Natural killer cell treated with Interleukin-12 subunit alpha and Interleukin-12 subunit beta and Interleukin-15 and Interleukin-18, amount 100 ng/mL, for 72 hours (primary cell): ENCODE measurements at regions not wholly inside any gene's neighbourhood (a gene's known extent, or its start where the extent isn't known, plus 50 kb on each side); places are given as distances from the start of the nearest gene placed in this dataset.

Experiments
- ATAC-seq, 2 donors: fragments of 150-1000 bp; cut with Tn5 transposase in 1 of 2; sonication (Bioruptor Pico), chemical (Tn5 transposase) in 1 of 2; 2 replicates each; pipeline ENCODE4 v1.10.0; 2021
- DNase-seq: peaks from one replicate; pipeline ENCODE4 v3.0.0; 2022; ENCODE audit warnings: low spot score
- H3K27ac Mint-ChIP-seq, 2 donors: 1 replicate in 1 of 2; 2 replicates in 1 of 2; pipeline ENCODE4 v1.8.0; 2022; ENCODE audit warnings: mixed read lengths in 2 of 2, mild to moderate bottlenecking in 1 of 2, moderate library complexity in 1 of 2
- H3K27me3 Mint-ChIP-seq, 2 donors: 1 replicate in 1 of 2; 2 replicates in 1 of 2; pipeline ENCODE4 v1.8.0; 2022; ENCODE audit warnings: mixed read lengths in 2 of 2
- H3K36me3 Mint-ChIP-seq: one replicate; pipeline ENCODE4 v1.8.0; 2022; ENCODE audit warnings: mixed read lengths
- H3K4me1 Mint-ChIP-seq, 2 donors: 1 replicate in 1 of 2; 2 replicates in 1 of 2; pipeline ENCODE4 v1.8.0; 2022; ENCODE audit warnings: low read depth in 2 of 2, mixed read lengths in 2 of 2, mild to moderate bottlenecking in 1 of 2
- H3K4me3 Mint-ChIP-seq: one replicate; pipeline ENCODE4 v1.8.0; 2022; ENCODE audit warnings: mixed read lengths
- H3K9me3 Mint-ChIP-seq: 2 replicates; pipeline ENCODE4 v1.8.0; 2022; ENCODE audit warnings: mixed read lengths

DNA sequence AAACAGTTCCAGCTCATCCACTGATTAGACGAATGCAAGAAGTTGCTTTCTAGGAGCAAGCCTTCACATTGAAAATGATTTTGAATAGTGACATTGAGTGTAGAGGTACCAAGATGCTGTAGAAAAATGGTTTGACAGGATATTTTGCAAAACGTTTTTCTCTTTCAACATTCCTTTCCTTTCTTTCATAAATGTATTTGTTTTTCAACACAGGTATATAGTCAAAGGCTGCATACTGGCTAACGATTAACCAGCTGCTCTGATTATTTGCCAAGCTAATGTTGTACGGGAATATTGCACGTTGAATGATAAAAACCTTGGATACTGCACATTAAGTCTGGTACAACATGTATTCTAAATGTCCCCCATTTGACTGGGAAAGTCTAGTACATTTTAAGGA lies 78.8 kb upstream of the TENT5A start:
- Mint-ChIP-seq H3K27ac (no peak overlapping the region), H3K4me1 (no peaks in the 10 kb centered on the region), H3K36me3 (peaks cover 4% of the 10 kb centered on the region), H3K9me3 (peaks cover 10% of the 10 kb centered on the region), H3K4me3 (no peak overlapping the region), H3K27me3 (no peaks in the 10 kb centered on the region)
- ATAC-seq (no peak), DNase-seq (no peak)

DNA sequence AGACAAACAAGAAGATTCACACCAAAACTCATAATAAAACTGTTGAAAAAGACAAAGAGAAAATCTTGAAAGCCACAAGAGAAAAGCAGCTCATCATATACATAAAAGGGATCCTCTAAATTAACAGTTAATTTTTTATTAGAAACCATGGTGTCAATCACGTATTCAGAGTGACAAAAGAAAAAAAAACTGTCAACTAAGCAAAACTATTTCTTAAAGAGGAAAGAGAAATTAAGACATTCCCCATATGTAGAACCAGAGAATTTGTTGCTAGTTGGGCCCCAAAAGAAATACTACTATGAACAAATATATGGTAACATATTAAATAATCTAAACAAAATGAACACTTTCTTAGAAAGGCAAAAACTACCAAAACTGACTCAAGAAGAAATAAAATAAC lies 74.3 kb upstream of the TENT5A start:
- DNase-seq, result no peak
- no peak for ATAC-seq
- Mint-ChIP-seq H3K4me3 (no peak overlapping the region), H3K36me3 (peaks cover 15% of the 10 kb centered on the region), H3K27me3 (no peaks in the 10 kb centered on the region), H3K27ac (no peak overlapping the region), H3K4me1 (peaks cover 0 to 2% of the 10 kb centered on the region in 2 donors), H3K9me3 (no peaks in the 10 kb centered on the region)

DNA sequence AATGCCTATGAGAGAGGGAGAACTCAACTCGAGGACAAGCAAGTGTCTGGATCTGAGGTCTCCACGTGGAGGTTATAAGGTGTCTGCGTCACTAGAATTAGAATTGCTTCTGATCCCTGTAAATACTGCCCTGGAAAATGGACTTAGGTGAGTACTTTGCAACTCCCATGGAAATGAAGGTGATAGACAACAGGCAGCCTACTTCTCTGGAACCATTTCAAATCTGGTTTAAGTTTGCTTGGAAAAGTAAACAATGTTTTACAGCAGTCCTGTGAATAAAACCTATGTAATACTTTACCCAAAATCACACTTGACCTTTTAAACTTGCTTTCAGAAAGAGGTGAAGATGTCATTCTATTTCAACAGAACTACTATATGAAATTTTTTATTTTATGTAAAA lies 70.1 kb upstream of the TENT5A start:
- Mint-ChIP-seq H3K4me1 (peaks cover 25 to 26% of the 10 kb centered on the region in 2 donors), H3K9me3 (no peaks in the 10 kb centered on the region), H3K4me3 (no peak overlapping the region), H3K27me3 (no peaks in the 10 kb centered on the region), H3K27ac (no peak overlapping the region), H3K36me3 (peaks cover 15% of the 10 kb centered on the region)
- ATAC-seq (no peak), DNase-seq (no peak)

DNA sequence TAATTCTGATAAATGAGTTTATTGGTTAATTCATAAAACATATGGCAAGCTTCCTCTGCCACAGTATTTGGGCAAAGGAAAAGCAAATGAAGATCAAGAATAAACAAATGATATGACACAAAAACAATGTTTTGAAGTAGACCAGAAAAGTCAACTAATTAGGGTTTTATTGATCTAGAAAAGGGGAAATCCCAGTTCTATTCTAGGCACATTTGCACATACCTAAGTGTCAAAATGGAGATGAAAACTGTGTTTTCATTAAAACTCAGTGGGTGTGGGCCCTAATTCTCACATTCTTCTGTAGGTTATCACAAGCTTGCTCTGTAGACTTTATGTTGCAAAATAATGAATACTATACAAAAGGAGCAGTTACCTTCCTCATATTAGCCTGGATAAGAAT lies 69.0 kb upstream of the TENT5A start:
- Mint-ChIP-seq H3K4me3 (peak overlapping the region; percentile 61), H3K9me3 (no peaks in the 10 kb centered on the region), H3K27ac (peak overlapping the region; percentile 43 to 62), H3K4me1 (peaks cover 25 to 26% of the 10 kb centered on the region in 2 donors), H3K27me3 (no peaks in the 10 kb centered on the region), H3K36me3 (peaks cover 13% of the 10 kb centered on the region)
- DNase-seq (no peak), ATAC-seq (peak in 1 of 2 donors; percentile 67)

DNA sequence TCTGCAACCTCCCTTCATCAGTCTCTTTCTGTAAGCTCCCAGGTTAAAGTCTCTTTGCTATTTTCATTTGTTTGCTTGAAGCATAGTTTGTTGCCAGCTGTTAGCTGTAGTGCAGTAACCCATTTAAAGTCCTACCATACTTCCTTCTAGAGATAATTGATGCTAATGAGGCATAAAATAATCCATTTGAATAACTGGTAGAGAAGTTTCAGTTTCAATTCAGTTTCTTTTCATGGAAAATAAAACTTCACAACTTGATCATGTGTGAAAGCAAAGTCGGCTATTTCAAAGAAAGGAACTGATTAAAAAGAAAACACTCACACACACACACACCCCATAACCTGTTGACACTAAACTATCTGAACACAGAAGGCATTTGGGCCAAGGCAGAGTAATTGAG lies 68.5 kb upstream of the TENT5A start:
- ATAC-seq (peak; percentile 59 to 62), DNase-seq (no peak)
- H3K36me3 Mint-ChIP-seq, result peaks cover 8% of the 10 kb centered on the region
- H3K4me1 Mint-ChIP-seq, result peaks cover 25 to 26% of the 10 kb centered on the region in 2 donors
- H3K27ac Mint-ChIP-seq, result peak overlapping the region; percentile 43 to 62
- H3K9me3 Mint-ChIP-seq, result no peaks in the 10 kb centered on the region
- no peaks in the 10 kb centered on the region for H3K27me3 Mint-ChIP-seq
- peak overlapping the region; percentile 61 for H3K4me3 Mint-ChIP-seq

DNA sequence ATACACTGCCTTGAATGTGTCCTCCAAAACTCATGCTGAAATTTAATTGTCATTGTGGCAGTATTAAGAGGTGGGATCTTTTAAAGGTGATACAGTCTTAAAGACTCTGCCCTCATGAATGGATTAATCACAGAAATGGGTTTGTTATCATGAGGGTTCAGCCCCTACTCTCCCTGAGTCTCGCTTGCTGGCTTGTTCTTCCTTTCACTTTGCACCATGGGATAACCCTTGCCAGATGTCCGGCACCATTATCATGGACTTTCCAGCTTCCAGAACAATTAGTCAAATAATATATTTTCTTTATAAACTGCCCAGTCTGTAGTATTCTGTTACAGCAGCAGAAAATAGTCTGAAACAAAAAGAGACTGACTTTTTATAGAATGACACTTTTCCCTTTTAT lies 67.9 kb upstream of the TENT5A start:
- no peak for DNase-seq
- Mint-ChIP-seq H3K27me3 (no peaks in the 10 kb centered on the region), H3K36me3 (peaks cover 3% of the 10 kb centered on the region), H3K4me1 (peaks cover 25 to 26% of the 10 kb centered on the region in 2 donors), H3K4me3 (peak overlapping the region; percentile 61), H3K27ac (peak overlapping the region; percentile 43 to 62), H3K9me3 (no peaks in the 10 kb centered on the region)
- ATAC-seq, result no peak

DNA sequence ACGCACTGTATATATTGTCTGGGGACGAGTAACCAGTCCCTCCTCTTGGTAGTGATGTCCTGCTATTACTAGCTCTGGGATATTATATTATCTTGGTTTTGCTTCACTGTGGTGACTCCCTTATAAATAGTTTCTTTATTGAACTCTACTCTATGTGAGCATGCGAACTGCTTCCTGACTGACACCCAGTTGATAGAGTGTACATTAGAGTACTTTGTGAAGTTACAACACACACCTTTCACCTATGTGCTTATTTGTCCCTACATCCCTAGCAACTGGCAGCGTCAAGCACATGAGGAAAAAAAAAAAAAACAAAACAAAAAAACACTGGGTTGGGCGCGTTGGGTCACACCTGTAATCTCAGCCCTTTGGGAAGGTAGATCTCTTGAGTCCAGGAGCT lies 67.3 kb upstream of the TENT5A start:
- DNase-seq (no peak), ATAC-seq (no peak)
- H3K4me1 Mint-ChIP-seq, result peaks cover 25 to 26% of the 10 kb centered on the region in 2 donors
- H3K27ac Mint-ChIP-seq, result peak overlapping the region; percentile 43 to 62
- no peaks in the 10 kb centered on the region for H3K9me3 Mint-ChIP-seq
- H3K36me3 Mint-ChIP-seq, result no peaks in the 10 kb centered on the region
- peak overlapping the region; percentile 47 for H3K4me3 Mint-ChIP-seq
- no peaks in the 10 kb centered on the region for H3K27me3 Mint-ChIP-seq

DNA sequence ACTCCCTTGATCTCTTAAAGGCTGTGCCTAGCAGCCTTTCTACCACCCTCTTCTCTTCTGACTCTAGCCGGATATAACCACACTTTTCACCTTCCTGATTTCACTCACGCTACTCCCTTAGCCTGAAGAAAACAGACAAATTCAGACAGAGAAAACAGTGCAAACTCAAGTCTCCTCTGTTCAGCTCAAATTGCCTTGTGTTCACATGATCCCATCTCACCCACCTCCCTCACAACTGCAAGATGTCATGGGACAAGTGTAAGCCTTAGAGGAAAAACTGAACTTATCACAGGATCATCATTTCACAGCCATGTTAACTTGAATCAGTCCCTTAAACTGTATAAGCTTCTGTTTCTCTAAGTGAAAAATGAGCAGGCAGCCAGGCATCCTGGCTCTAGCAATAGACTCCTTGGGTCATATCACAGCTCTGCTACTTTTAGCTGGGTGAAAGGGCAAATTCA lies 66.5 kb upstream of the TENT5A start:
- no peaks in the 10 kb centered on the region for H3K36me3 Mint-ChIP-seq
- DNase-seq (no peak), ATAC-seq (peak; percentile 72 to 79)
- H3K4me3 Mint-ChIP-seq, result peak overlapping the region; percentile 34
- peaks cover 25 to 26% of the 10 kb centered on the region in 2 donors for H3K4me1 Mint-ChIP-seq
- no peaks in the 10 kb centered on the region for H3K27me3 Mint-ChIP-seq
- H3K9me3 Mint-ChIP-seq, result no peaks in the 10 kb centered on the region
- peak overlapping the region; percentile 43 to 62 for H3K27ac Mint-ChIP-seq

DNA sequence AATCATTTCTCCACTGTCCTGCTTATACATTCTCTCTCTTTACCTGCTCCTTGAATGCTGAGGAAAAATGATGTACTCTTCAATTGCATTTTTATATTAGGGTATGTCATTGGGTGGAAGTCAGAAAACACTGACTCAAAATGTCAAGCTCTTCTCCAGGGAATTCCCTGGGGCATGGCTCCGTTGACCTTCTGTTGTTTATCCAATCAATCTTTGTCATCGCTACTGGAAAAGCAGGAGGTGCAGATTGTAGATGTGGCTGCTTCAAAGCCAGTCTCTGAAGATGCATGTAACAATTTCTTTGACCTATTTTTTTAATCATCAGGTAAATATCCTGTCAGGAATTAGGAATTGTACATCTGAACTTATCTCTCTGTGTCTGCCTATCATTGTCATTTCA lies 63.9 kb upstream of the TENT5A start:
- Mint-ChIP-seq H3K4me1 (peaks cover 25 to 32% of the 10 kb centered on the region in 2 donors), H3K9me3 (no peaks in the 10 kb centered on the region), H3K27ac (no peak overlapping the region), H3K27me3 (peaks cover under 1 to 5% of the 10 kb centered on the region in 2 donors), H3K4me3 (no peak overlapping the region), H3K36me3 (no peaks in the 10 kb centered on the region)
- no peak for ATAC-seq
- DNase-seq, result no peak

DNA sequence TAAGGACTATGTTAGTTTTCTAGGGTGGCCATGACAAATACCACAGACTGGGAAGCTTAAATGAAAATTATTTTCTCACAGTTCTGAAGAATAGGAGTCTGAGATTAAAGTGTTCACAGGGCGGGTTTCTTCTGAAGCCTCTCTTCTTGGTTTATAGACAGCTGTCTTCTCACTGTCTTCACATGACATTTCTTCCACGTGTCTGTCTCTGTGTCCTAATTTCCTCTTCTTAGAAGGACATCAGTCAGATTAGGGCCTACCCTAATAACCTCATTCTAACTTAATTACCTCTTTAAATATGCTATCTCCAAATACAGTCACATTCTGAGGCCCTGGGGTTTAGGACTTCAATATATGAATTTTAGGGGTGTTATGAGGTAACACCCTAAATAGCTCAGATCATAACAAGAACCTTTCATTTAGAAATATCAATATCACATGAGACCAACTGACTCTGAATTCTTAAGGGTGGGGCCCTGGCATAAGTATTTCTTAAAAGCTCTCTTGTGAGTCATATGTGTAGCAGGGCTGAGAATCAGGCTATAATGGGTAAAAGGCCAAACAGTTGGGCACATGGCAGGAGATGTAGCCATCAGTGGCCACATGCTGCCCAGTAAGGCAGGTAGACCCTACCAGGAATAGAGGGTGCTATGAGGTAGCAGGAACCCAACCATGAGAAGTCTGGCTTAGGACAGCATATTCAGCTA lies 62.0 kb upstream of the TENT5A start:
- Mint-ChIP-seq H3K9me3 (no peaks in the 10 kb centered on the region), H3K4me3 (no peak overlapping the region), H3K27me3 (peaks cover 5 to 8% of the 10 kb centered on the region in 2 donors), H3K36me3 (no peaks in the 10 kb centered on the region), H3K27ac (no peak overlapping the region), H3K4me1 (peaks cover 16 to 22% of the 10 kb centered on the region in 2 donors)
- no peak for DNase-seq
- peak in 1 of 2 donors; percentile 8 for ATAC-seq

DNA sequence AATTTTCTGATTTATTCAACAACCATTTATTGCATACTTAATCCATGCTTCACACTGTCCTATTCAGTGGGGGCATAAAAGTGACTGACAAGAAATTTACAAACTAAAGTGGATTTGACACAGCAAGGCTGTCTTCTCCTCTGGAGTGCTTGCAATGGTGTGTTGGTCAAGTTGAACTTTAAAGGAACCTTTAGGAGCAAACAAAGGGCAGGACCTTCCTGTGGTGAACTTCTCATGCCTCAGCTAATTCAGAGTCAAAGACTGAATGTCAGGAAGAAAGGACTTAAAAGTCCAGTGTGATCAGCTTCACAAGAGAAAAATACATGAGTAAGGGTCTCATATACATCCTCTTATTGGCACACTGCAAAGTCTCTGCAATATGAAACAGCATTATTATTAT lies 60.8 kb upstream of the TENT5A start:
- H3K27ac Mint-ChIP-seq, result no peak overlapping the region
- no peaks in the 10 kb centered on the region for H3K36me3 Mint-ChIP-seq
- no peak overlapping the region for H3K4me3 Mint-ChIP-seq
- peaks cover 8 to 13% of the 10 kb centered on the region in 2 donors for H3K4me1 Mint-ChIP-seq
- DNase-seq (no peak), ATAC-seq (no peak)
- no peaks in the 10 kb centered on the region for H3K9me3 Mint-ChIP-seq
- H3K27me3 Mint-ChIP-seq, result peaks cover 8 to 9% of the 10 kb centered on the region in 2 donors

DNA sequence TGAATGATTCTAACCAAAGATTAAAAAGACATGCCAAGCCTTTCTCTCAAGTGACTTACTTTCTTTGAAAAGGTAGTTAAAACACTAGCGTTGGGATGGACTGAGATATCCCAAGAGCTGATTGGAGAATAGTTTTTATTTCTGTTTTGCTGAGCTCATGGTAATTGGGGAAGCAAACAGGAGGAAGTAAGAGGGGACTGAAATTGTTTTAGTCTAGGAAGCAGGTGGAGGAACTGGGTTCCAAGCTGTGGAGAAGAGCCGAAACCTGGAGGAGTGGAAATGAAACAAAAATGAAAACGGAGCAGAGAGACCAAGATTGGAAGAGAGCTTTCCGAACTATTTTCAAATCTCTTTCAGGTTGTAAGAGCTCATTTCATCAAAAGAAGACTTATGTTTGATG lies 59.9 kb upstream of the TENT5A start:
- peaks cover 8 to 9% of the 10 kb centered on the region in 2 donors for H3K27me3 Mint-ChIP-seq
- no peaks in the 10 kb centered on the region for H3K9me3 Mint-ChIP-seq
- no peak overlapping the region for H3K27ac Mint-ChIP-seq
- DNase-seq (no peak), ATAC-seq (no peak)
- no peaks in the 10 kb centered on the region for H3K36me3 Mint-ChIP-seq
- H3K4me3 Mint-ChIP-seq, result peak overlapping the region; percentile 19
- H3K4me1 Mint-ChIP-seq, result peaks cover 4 to 7% of the 10 kb centered on the region in 2 donors

DNA sequence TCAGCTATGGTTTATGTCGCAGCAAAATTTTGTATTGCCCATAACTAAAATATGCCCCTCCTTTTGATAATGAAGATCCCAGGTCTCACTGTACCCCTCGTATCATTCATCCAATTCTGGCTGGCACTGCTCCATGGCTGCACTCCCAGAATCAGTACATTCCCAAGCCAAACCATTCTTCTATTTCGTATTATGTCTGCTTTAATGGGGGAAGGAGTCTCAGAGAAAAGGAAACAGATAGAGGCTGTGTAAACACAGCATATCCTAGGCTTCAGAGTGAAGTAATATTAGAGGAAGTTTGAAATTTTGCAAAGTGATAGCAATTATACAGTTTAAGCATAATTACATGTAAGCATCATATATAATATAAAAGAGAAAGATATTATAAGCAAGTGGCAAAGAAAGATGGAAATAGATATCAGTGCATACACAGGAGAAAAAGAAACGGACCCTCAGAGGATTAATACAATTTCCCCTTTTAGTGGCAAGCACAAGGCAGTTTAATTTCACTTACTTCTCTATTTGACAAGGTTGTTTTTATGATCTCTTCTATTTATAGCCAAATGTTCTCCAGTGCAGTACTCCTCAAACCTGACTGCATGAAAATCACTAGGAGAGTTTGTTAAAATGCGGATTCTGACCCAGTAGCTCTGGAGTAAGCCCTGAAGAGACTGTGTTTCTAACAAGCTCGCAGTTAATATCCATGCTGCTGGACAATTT lies 56.5 kb upstream of the TENT5A start:
- peaks cover 9% of the 10 kb centered on the region in 2 donors for H3K27me3 Mint-ChIP-seq
- no peak for ATAC-seq
- no peak overlapping the region for H3K27ac Mint-ChIP-seq
- H3K9me3 Mint-ChIP-seq, result no peaks in the 10 kb centered on the region
- H3K4me3 Mint-ChIP-seq, result no peak overlapping the region
- DNase-seq, result no peak
- no peaks in the 10 kb centered on the region for H3K36me3 Mint-ChIP-seq
- peaks cover 4 to 7% of the 10 kb centered on the region in 2 donors for H3K4me1 Mint-ChIP-seq

DNA sequence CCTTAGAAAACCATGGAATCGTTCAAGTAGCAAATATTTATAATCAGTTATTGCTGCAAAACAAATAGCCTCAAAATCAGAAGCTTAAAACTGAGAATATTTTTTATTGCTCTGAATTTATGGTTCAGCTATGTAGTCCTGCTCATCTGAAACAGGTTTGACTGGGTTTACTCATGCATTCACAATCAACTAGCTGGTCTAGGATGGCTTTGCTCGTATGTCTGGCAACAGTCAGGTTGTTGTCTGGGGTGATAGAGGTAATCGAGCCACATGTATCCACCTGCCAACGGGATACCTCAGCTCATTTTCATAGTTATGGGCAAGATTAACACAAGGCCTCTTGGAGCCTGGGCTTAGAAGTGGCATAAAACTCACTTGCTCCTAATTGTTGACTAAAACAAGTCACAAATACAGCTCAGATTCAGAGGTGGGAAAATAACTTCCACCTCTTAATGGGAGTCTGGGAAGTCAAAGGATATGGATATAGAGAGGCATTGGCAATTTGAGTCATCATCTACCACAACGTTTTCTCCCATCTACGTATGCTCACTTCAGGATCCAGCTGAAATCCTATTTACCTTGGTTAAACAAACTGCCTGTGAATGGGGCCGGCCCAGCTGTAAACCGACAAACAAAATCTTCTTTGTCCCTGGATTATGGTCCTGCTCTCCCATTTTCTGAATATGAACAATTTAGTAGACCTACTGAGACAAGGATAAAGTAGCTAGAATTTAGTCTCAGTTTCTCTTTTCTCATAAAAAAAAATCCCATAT lies 54.5 kb upstream of the TENT5A start:
- Mint-ChIP-seq H3K4me1 (no peaks in the 10 kb centered on the region), H3K27ac (no peak overlapping the region)
- no peak for ATAC-seq

More for the DNA sequence above, 54.5 kb upstream of the TENT5A start:
- Mint-ChIP-seq H3K9me3 (peaks cover 4% of the 10 kb centered on the region), H3K36me3 (no peaks in the 10 kb centered on the region), H3K4me3 (no peak overlapping the region), H3K27me3 (peaks cover 10 to 19% of the 10 kb centered on the region in 2 donors)
- no peak for DNase-seq
